GM12873 (cell line): ENCODE measurements at regions not wholly inside any gene's neighbourhood (a gene's known extent, or its start where the extent isn't known, plus 50 kb on each side); places are given as distances from the start of the nearest gene placed in this dataset.

Experiments used
- CTCF ChIP-seq: IDR thresholded peaks from 2 replicates; pipeline ENCODE4 v1.5.1; 2012; ENCODE audit warnings: low read depth, mild to moderate bottlenecking, moderate library complexity, low read length, control low read depth; ENCODE audit not compliant: insufficient read depth; ENCODE audit errors: missing control alignments

GRCh38 chr5:111603446-111603827 is 91.1 kb upstream of the STARD4 start:
- TF ChIP-seq CTCF = no peak

GRCh38 chr5:111602817-111603445 is 90.6 kb upstream of the STARD4 start:
- TF ChIP-seq CTCF = no peak

GRCh38 chr5:111598996-111599395 is 86.7 kb upstream of the STARD4 start:
- no peak for TF ChIP-seq CTCF

GRCh38 chr5:111597491-111597890 is 85.2 kb upstream of the STARD4 start:
- TF ChIP-seq CTCF = no peak

- no peak for TF ChIP-seq CTCF
Observed at GRCh38 chr5:111596705-111597104, 84.4 kb upstream of the STARD4 start.

- TF ChIP-seq CTCF = no peak
Observed at GRCh38 chr5:111595425-111595824, 83.1 kb upstream of the STARD4 start.

- TF ChIP-seq CTCF = no peak
Observed at GRCh38 chr5:111589316-111589715, 77.0 kb upstream of the STARD4 start.
